Neural cell (in vitro differentiated cells): ENCODE measurements at regions not wholly inside any gene's neighbourhood (a gene's known extent, or its start where the extent isn't known, plus 50 kb on each side); places are given as distances from the start of the nearest gene placed in this dataset.

ENCODE experiments used
- H2AFZ ChIP-seq: fragments of 200-600, 300-800 bp; sonication (generic), shearing (Covaris generic); 2 replicates; pipeline ENCODE4 v1.6.0; 2014; ENCODE audit warnings: low read depth, mild to moderate bottlenecking, antibody characterized with exemption, low read length, moderate library complexity
- H3F3A ChIP-seq: fragments of 200-600 bp; shearing (Covaris generic); 2 replicates; pipeline ENCODE4 v1.6.1; 2016; ENCODE audit warnings: mild to moderate bottlenecking, moderate library complexity, mixed read lengths, antibody characterized with exemption, low read length; ENCODE audit not compliant: insufficient read depth, poor library complexity, severe bottlenecking
- H3K27ac ChIP-seq: fragments of 200-600, 300-800 bp; sonication (generic), shearing (Covaris generic); 2 replicates; pipeline ENCODE4 v1.5.1; 2014; ENCODE audit warnings: mild to moderate bottlenecking, low read length, moderate library complexity
- H3K27me3 ChIP-seq: fragments of 300-800, 200-600 bp; sonication (generic), shearing (Covaris generic); 2 replicates; pipeline ENCODE4 v1.6.0; 2014; ENCODE audit warnings: mild to moderate bottlenecking, low read depth, low read length, moderate library complexity; ENCODE audit not compliant: insufficient read depth
- H3K36me3 ChIP-seq: fragments of 300-800, 200-600 bp; sonication (generic), shearing (Covaris generic); 2 replicates; pipeline ENCODE4 v1.5.1; 2014; ENCODE audit warnings: mild to moderate bottlenecking, antibody characterized with exemption, low read length, moderate library complexity; ENCODE audit not compliant: insufficient read depth
- H3K4me2 ChIP-seq: fragments of 300-800, 200-600 bp; sonication (generic), shearing (Covaris generic); 2 replicates; pipeline ENCODE4 v1.6.0; 2014; ENCODE audit warnings: mild to moderate bottlenecking, low read length
- H3K4me3 ChIP-seq: fragments of 300-800, 200-600 bp; sonication (generic), shearing (Covaris generic); 2 replicates; pipeline ENCODE4 v1.5.1; 2014; ENCODE audit warnings: mild to moderate bottlenecking, low read length, moderate library complexity
- H3K79me2 ChIP-seq: fragments of 200-600 bp; shearing (Covaris generic); replicated peaks from 2 replicates; pipeline ENCODE4 v1.6.0; 2014; ENCODE audit warnings: mild to moderate bottlenecking, low read length, moderate library complexity; ENCODE audit not compliant: insufficient read depth
- H3K9ac ChIP-seq: fragments of 300-800, 200-600 bp; sonication (generic), shearing (Covaris generic); 2 replicates; pipeline ENCODE4 v1.6.1; 2016; ENCODE audit warnings: mild to moderate bottlenecking, low read length, mixed read lengths
- H3K9me2 ChIP-seq: fragments of 200-600 bp; shearing (Covaris generic); 2 replicates; pipeline ENCODE4 v1.6.1; 2016; ENCODE audit warnings: mild to moderate bottlenecking, low read length, mixed read lengths; ENCODE audit not compliant: insufficient read depth
- H3K9me3 ChIP-seq: fragments of 200-600, 300-800 bp; sonication (generic), shearing (Covaris generic); 2 replicates; pipeline ENCODE4 v1.6.1; 2016; ENCODE audit warnings: mild to moderate bottlenecking, mixed run types, low read length, moderate library complexity, mixed read lengths
- H4K20me1 ChIP-seq: fragments of 200-600 bp; shearing (Covaris generic); 2 replicates; pipeline ENCODE4 v1.6.1; 2016; ENCODE audit warnings: mild to moderate bottlenecking, mixed run types; ENCODE audit not compliant: insufficient read depth
- CTCF ChIP-seq: fragments of 450-650 bp; IDR thresholded peaks from 2 replicates; pipeline ENCODE4 v1.5.1; 2014; ENCODE audit warnings: antibody characterized with exemption, mild to moderate bottlenecking, moderate library complexity; ENCODE audit not compliant: poor library complexity, severe bottlenecking
- EP300 ChIP-seq: fragments of 450-650 bp; conservative IDR thresholded peaks from 2 replicates; pipeline ENCODE4 v1.6.1; 2014; ENCODE audit warnings: antibody characterized with exemption, mild to moderate bottlenecking, moderate library complexity; ENCODE audit not compliant: poor library complexity, severe bottlenecking
- EZH2 ChIP-seq: fragments of 200-600, 300-800 bp; shearing (Covaris generic), sonication (generic); IDR thresholded peaks from 2 replicates; pipeline ENCODE4 v1.6.1; 2014; ENCODE audit warnings: antibody characterized with exemption, low read length, borderline replicate concordance, mild to moderate bottlenecking; ENCODE audit not compliant: insufficient read depth, poor library complexity, severe bottlenecking
- MXI1 ChIP-seq: fragments of 450-650 bp; conservative IDR thresholded peaks from 2 replicates; pipeline ENCODE4 v1.6.1; 2014; ENCODE audit warnings: antibody characterized with exemption, mild to moderate bottlenecking; ENCODE audit not compliant: poor library complexity, severe bottlenecking
- POLR2AphosphoS5 ChIP-seq: IDR thresholded peaks from 2 replicates; pipeline ENCODE4 v1.6.1; 2012
- RAD21 ChIP-seq: fragments of 450-650 bp; conservative IDR thresholded peaks from 2 replicates; pipeline ENCODE4 v1.6.1; 2014; ENCODE audit warnings: antibody characterized with exemption, mild to moderate bottlenecking, moderate library complexity
- REST ChIP-seq: IDR thresholded peaks from 2 replicates; pipeline ENCODE4 v1.6.1; 2012; ENCODE audit warnings: borderline replicate concordance
- SMC3 ChIP-seq: fragments of 450-650 bp; conservative IDR thresholded peaks from 2 replicates; pipeline ENCODE4 v1.6.1; 2014; ENCODE audit warnings: antibody characterized with exemption, mild to moderate bottlenecking, moderate library complexity; ENCODE audit not compliant: poor library complexity
- TAF1 ChIP-seq: IDR thresholded peaks from 2 replicates; pipeline ENCODE4 v1.6.1; 2012; ENCODE audit warnings: low read depth

- Histone ChIP-seq H3K4me3 (no peak overlapping the region), H3K27ac (no peak overlapping the region), H3K9me3 (no peaks in the 10 kb centered on the region), H3K27me3 (no peaks in the 10 kb centered on the region), H3K9ac (no peak overlapping the region), H2AFZ (no peak overlapping the region), H3K4me2 (no peak overlapping the region), H3K36me3 (no peaks in the 10 kb centered on the region), H4K20me1 (no peaks in the 10 kb centered on the region), H3K79me2 (no peaks in the 10 kb centered on the region), H3F3A (no peaks in the 10 kb centered on the region), H3K9me2 (no peaks in the 10 kb centered on the region)
- no peak for TF ChIP-seq TAF1
Observed at GRCh38 chr4:26085551-26085950, 171.5 kb downstream of the SMIM20 start.

- Histone ChIP-seq H3K27me3 (no peaks in the 10 kb centered on the region), H3K79me2 (no peaks in the 10 kb centered on the region), H3K4me2 (no peak overlapping the region)
Observed at GRCh38 chr4:26086621-26087441, 172.8 kb downstream of the SMIM20 start.

More at GRCh38 chr4:26086621-26087441, 172.8 kb downstream of the SMIM20 start:
- no peak overlapping the region for H2AFZ ChIP-seq
- no peaks in the 10 kb centered on the region for H3K9me3 ChIP-seq
- H3K4me3 ChIP-seq: no peak overlapping the region
- no peaks in the 10 kb centered on the region for H4K20me1 ChIP-seq
- H3K27ac ChIP-seq: no peak overlapping the region
- H3K9me2 ChIP-seq: no peaks in the 10 kb centered on the region
- no peaks in the 10 kb centered on the region for H3K36me3 ChIP-seq
- H3K9ac ChIP-seq: no peak overlapping the region
- TF ChIP-seq TAF1: no peak
- no peak for TF ChIP-seq CTCF
- TF ChIP-seq SMC3: no peak
- TF ChIP-seq MXI1: no peak
- TF ChIP-seq EZH2: no peak
- no peak for TF ChIP-seq REST
- no peak for TF ChIP-seq RAD21
- TF ChIP-seq POLR2AphosphoS5: no peak
- TF ChIP-seq EP300: no peak
- H3F3A ChIP-seq: no peaks in the 10 kb centered on the region
